HG03025 (cell line): ENCODE measurements at regions not wholly inside any gene's neighbourhood (a gene's known extent, or its start where the extent isn't known, plus 50 kb on each side); places are given as distances from the start of the nearest gene placed in this dataset.
"Not testable (repeated sequence)": the region's sequence is repeated elsewhere in the genome, so short reads cannot be mapped to it uniquely, and the experiment has no call there.

ENCODE experiments used
- ATAC-seq: cut with Tn5 transposase; IDR thresholded peaks from one replicate; pipeline ENCODE4 v1.9.1; 2021; ENCODE audit warnings: mild to moderate bottlenecking, moderate library complexity; ENCODE audit not compliant: unreplicated experiment, low FRiP score

DNA sequence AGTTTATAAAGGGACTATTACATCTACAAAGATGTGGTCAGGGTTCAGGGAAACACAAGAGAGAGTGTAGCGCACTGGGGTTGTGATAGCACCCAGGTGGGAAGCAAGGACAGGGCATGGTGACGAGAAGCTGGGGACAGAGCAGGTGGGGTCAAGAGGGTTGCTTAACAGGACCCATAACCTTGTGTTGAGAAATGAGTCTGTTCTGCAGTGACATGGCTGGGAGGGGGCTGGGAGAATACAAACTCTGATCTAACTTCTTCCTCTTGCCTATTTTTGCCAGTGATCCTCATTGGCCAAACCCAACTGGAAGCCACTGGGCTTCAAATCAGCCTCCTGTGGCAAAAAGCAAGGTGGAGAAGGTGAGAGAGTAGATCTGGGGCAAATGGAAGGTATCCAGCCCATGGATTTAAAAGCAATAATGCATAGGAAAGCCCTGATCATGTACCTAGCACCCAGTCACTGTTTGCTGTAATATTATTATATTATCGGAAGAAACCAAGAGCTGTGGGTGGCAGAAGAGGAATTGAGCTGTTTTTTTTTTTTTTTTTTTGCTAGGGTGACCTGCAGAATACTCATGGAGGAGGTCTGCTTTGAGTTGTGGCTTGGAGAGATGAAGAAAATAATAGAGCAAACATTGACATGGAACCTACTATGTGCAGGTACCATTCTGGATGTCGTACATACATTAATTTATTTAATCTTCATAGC lies 76.9 kb upstream of the ZFHX3 start:
- ATAC-seq, result no peak

GRCh38 chr16:73124097-73124652 lies 76.2 kb upstream of the ZFHX3 start:
- no peak for ATAC-seq

- ATAC-seq, result no peak
Observed at GRCh38 chr16:73122604-73123391, 74.9 kb upstream of the ZFHX3 start.

DNA sequence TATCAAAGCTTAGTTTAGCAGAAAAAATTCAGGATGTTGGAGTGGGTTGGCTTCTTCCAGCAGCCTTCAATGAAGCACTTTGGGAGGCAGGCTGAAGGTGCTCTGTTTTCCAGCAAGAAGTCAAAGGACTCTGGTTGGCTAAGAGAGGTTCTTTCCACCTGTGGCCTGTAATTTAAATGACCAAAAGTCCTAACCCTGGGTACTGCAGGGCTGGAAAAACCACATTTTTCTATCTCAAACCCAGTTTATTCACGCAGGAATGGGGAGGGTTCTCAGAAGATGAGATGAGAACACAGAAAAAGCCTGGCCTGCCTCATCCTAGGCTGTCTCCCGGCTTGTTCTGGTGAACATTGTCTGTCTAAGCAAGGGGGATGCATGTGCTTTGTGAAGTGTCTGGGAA lies 68.6 kb upstream of the ZFHX3 start:
- ATAC-seq, result no peak

- no peak for ATAC-seq
Observed at GRCh38 chr16:73113336-73113735, 65.4 kb upstream of the ZFHX3 start.

- no peak for ATAC-seq
Observed at GRCh38 chr16:73108195-73108963, 60.5 kb upstream of the ZFHX3 start.

GRCh38 chr16:73107371-73107770 lies 59.4 kb upstream of the ZFHX3 start:
- ATAC-seq, result no peak

GRCh38 chr16:73106329-73107034 lies 58.6 kb upstream of the ZFHX3 start:
- no peak for ATAC-seq

- ATAC-seq, result no peak
Observed at GRCh38 chr16:73101568-73101967, 53.6 kb upstream of the ZFHX3 start.

DNA sequence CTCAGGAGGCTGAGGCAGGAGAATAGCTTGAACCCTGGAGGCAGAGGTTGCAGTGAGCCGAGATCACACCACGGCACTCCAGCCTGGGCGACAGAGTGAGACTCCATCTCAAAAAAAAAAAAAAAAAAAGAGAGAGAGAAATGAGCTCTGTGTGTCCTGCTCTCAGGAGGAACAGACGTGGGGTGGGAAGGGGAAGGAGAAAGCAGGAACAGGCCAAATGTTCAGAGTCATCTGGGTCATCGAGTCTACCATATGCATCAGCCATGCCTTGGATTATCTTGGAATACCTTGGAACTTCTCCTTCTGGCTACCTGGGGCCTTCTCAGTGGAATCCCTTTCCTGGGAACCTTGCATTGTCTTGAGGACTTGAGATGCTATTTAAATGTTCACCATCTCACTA lies 51.7 kb upstream of the ZFHX3 start:
- ATAC-seq, result not testable (repeated sequence)
